Activated CD4-positive, alpha-beta T cell treated with anti-CD3 and anti-CD28 coated beads, Interleukin-2, amount 50 U/mL, for 1 hour (primary cell): ENCODE measurements at regions not wholly inside any gene's neighbourhood (a gene's known extent, or its start where the extent isn't known, plus 50 kb on each side); places are given as distances from the start of the nearest gene placed in this dataset.
"Not testable (repeated sequence)": the region's sequence is repeated elsewhere in the genome, so short reads cannot be mapped to it uniquely, and the experiment has no call there.

Experiments used
- DNase-seq: peaks from one replicate; pipeline ENCODE4 v3.0.0-alpha.2; 2020

DNA sequence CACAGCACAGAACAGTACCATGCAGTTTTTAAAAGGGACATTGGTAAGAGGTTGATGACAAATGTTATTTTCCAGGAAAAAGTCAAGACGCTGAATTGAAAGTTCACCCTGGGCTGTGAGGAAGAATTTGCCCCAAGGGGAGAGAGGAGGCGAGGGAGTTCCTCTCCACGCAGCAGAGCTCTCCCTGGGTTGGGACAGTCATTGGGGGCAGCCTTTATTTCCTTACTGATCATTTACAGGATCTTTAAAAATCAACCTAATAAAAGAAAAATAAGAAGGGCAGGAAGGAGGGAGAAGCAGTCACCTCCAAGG lies 49.9 kb upstream of the WNT7B start:
- DNase-seq = no peak

DNA sequence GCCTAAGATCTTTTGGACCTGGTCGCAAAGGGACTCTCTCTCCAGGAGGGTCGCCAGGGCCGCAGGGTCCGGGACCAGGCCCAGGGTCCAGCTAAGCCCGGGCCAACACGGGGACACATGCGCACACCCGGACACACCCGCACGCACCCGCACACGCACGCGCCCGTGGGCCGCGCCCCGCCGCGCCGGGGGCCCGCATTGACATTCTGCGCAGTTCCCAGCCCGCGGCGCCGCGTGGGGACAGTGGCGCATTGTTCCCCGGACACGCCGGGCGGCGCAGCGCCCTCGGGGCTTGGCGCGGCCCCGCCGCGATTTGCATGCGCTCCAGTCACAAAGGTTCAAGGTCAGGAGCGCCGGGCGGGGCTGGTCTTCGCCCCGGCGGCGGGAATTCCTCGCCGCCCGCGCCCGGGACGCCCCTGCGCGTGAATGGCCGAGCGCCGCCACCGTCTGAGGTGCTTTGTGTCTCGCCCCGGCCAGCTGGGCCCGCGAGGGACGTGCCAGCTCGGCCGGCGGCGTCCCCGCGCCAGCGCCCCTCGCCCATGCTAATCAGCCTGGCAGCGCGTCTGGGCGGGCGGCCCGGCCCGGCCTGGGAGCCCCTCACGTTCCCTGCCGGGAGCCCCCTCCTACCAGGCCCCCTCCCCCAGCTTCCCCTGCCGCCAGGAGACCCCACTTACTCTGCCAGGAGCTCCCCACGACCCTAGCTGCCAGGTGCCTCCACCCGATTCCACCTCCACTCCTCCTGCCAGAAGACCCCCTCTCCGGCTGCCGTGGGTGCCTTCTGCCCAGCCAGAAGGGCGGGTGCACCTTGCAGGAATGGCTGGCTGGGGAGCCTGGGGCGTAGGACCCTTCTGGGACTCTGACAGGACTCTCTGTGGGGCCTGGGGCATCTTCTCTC lies 50.5 kb upstream of the WNT7B start:
- DNase-seq = no peak

DNA sequence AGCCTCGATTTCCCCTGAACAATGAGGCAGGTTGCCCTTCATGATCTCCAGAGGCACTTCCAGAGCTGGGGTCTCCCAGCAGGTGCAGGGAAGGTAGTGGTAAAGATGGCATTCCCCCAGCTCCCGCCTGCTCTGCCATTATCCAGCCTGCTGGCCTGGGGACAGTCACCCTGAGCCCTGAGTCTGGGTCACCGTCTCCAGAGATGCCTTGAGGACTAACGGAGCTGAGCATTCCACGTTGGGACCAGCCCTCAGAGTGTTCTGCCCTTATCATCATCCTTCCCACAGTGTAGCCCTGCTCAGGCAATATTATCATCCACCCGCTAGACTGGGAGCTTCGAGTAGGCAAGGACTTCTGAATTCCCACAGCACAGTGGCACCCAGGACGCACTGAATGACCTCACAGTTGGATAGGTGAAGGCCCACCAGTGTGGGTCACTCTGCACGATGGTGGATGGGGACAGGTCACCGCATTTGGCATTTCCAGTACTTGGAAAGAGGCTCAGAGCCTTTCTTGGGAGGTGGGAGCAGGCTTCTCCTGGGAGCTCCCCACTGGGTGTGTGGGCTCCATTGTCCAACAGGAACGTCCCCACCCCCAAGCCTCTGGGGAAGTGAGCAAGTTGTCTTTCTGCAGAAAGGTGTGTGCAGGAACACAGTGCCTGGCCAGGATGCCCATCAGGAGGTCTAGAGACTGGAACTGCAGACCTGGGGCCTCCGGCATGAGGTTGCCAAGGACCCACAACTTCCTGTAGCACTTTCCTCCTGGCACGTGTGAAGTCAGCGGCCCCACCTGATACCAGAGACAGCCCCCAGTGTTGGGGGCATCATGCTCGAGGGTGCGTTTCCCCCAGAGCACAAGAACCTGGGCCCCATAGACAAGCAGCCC lies 51.4 kb upstream of the WNT7B start:
- DNase-seq = no peak

DNA sequence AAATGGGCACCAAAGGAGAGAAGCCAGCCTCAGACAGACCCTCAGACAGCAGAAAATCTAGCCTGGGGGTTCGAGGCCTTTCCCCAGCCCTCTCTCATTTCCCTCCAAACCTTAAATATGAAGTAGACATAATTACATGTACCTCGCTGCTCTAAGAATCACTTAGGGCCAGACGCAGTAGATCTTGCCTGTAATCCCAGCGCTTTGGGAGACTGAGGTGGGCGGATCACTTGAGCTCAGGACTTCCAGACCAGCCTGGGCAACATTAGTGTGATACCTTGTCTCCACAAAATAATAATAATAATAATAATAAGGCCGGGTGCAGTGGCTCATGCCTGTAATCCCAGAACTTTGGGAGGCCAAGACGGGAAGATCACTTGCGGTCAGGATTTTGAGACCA lies 52.1 kb upstream of the WNT7B start:
- DNase-seq = no peak

DNA sequence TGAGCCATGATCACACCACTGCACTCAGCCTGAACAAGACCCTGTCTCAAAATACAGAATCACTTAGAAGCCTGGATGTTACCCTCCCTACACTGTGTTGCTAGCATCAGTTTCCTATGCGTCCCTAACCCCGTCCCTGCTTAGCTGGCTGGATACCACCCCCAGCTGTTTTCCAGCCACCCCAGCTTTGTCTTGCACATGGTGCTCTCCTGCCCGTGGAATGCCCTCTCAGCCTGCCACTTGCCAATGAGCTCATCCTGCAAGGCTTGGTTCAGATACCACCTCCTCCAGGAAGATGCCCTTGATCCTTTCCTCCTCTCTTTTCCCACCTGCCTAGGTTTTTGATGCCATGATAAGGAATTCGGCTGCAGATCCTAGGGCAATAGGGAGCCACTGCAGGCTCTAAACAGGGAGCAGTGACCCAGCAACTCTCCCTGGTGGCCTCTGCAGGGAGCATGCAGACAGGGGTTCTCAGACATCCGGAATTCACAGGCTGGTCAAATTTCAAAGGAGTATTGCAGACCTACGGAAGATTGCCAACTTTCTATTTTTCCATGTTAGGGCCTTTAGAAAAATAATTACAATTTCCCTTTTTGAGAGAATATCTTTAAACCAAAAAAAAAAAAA lies 52.7 kb upstream of the WNT7B start:
- DNase-seq = no peak

DNA sequence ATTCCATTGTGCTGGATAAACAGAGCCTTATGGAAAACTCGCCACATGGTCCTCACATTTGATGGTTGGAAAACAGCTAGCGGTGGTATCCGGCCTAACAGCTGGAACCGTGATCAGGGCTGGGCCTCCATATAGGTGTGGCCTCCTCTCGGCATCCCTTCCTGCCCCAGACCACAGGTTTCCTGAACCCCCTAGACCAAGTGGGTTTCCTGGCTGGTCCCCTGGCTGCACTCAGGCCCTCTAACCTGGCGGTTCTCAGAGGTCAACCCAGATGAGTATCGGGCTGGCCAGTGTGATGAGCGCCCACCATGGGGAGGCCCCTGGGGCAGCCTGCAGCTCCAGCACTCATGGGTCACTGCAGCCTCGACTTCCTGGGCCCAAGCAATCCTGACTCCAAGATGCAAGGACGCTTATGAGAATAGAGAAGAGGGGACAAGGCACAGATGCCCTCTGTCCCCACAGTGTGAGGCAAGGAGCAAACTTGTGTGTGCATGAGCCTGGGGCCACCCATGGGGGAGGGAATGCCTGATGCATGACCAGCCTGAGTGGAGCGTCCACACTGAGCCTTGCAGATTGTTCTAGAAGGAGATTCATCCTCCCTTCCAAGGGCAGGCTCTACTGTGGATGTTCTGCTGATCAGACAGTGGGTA lies 53.4 kb upstream of the WNT7B start:
- no peak for DNase-seq

DNA sequence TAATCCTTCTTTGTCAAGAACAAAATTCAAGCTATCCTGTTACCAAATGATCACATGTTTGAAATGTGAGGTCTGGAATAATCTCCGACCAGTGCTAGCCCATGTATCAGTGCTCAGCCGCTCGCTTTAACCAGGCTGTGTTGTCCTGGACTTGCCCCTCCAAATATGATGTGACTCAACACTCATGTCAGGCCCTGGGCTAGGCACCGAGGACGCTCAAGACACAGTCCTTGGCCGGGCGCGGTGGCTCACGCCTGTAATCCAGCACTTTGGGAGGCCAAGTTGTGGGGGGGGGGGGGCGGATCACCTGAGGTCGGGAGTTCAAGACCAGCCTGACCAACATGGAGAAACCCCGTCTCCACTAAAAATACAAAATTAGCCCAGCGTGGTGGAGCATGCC lies 54.1 kb upstream of the WNT7B start:
- no peak for DNase-seq

DNA sequence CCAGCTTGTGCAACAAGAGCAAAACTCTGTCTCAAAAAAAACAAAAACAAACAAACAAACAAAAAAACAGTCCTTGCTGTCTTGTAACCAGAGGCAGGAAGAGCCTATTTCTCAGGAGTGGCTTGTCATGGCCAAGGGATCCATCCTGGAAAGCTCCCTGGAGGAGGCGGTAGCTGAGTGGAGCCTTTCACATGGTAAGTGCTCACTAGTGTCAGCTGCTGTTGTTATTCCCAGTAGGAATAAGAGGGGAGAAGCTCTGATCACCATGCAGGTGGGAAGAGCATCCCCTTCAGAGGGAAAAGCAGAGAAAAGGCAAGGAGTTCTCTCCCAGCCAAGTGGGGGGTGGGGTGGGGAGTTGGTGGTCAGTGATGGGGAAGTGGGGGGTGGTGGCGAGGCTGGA lies 54.6 kb upstream of the WNT7B start:
- DNase-seq = no peak

DNA sequence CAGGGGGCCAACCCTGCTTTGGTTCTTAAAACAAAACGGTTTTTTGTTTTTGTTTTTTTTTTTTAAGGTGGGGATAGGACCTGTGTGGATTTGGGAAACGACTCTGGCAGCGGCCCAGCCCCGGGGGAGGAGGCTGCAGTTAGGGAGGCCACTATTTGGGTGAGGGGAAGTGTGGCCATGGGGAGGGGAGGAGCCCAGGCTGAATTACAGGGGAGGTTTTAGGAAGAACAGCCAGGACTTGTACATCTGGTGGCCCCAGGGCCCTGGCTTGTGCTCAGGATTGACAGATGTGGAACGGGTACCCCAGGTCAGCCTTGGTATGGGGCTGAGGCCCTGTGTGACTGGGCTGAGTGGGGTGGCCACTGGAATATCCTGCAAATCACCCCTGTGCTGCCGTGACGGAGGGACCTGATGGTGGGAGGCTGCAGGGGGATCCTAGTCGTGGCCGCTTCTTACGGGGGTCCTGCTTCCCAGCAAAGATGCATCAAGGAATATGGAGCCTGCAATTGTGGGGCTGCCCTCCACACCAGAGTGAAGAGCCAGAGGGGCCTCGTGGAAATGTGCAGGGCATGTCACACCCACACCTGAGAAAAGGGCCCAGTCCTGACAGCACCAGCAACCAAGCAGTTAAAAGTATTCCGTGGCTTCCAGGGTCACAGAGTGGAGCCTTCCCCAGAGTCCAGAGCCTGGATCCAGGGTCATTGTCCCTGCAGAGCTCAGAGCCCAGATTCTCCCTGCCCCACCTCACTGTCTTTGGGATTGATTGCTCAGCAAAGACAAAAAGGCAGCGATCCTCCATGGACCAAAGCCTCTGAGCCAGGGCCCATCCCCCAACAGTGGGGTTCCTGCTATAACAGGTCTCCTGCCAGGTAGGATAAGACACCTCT lies 55.2 kb upstream of the WNT7B start:
- no peak for DNase-seq

DNA sequence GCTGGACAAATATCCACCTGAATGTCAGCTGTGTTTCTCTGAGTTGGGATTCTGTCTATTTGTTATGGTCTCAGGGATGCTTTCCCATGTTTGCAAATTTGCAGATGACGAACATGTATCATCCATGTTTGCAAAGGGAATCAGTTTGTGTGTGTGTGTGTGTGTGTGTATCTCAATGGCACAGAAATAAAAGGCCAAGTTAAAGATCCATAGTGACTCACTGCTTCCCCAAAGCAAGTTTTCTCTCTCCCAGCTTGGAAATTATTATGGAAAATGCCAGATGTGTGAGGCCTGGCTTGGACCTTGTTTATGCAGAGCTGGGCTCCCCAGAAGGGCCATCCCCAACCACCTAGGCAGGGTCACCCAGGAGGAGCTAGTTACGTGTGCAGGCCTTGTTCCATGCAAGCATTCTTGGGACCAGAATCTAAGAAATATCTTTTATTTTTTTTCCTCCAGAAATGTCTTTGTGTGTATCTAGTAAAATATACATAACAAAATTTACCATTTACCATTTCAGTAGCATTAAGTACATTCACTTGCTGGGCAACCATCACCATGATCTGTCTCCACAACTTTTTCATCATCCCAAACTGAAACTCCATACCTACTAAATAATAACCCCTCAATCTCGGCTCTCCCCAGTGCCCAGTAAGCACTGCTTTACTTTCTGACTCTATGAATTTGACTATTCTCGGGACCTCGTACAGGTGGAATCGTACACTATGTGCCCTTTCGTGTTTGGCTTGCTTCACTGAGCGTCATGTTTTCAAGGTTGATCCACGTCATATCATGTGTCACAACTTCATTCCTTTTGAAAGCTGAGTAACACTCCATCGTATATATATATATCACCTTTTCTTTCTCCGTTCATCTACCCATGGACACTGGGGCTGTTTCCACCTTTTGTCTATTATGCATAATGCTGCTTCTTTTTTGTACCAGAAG lies 56.6 kb upstream of the WNT7B start:
- DNase-seq = no peak

DNA sequence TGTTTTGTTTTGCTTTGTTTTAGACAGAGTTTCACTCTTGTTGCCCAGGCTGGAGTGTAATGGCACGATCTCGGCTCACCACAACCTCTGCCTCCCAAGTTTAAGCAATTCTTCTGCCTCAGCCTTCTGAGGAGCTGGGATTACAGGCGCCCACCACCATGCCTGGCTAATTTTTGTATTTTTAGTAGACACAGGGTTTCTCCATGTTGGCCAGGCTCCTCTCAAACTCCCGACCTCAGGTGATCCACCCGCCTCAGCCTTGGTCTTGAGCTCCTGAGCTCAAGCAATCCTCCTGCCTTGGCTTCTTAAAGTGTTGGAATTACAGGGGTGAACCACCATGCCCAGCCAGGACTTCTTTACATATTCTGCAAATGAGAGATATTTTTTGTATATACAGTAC lies 57.5 kb upstream of the WNT7B start:
- not testable (repeated sequence) for DNase-seq

DNA sequence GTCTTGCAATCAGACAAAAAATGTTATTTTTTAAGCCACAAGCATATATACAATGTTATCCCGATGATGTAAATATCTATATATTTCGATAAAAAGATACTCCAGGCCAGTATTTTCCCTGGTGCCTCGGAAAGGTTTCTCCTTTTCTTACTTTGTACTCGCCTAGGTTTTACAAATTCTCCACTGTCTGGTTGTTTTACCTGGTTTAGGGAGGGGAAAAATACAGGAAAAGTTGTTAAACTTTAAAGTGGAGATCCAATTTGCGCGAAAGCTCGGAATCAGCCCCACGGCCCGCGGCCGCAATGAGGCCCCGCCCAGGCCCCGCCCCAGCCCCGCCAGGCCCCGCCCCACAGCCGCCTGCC lies 58.4 kb upstream of the WNT7B start:
- no peak for DNase-seq

DNA sequence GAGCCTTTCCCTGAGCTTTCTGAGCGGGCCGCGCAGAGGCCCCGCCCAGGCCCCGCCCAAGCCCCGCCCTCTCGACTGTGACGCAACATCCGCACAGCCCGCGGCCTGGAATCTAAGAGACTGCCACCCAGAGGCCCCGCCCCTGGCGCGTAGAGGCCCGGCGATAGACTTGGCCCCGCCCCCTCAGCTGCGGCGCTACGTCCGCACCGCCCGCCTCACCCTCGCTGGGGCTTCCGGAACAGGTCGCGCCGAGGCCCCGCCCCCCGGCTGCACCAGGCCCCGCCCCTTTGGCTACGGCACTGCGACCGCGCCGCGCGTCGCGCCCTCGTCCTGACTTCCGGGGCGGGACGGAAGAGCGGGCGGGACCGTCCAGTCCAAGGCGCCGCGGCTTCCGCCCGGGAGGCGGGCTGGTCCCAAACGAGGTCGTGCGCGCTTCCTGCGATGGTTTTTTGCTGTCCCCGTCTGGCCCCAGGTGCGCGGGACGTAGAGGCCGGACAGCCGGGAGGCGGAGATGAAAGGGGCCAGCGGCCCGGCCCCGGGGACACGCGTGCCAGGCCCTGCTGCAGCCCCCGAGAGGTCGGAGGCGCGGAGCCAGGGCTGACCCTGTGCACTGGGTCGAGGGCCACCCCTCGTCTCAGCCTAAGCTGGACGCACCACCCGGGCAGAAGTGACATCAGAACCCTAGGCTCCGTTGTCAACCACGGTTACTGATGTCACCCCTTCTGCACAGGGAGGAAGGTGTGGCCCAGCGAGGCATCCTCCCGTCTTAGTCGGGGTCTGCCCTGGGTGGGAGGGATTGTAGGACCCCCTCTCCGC lies 59.0 kb upstream of the WNT7B start:
- peak; percentile 100 for DNase-seq

DNA sequence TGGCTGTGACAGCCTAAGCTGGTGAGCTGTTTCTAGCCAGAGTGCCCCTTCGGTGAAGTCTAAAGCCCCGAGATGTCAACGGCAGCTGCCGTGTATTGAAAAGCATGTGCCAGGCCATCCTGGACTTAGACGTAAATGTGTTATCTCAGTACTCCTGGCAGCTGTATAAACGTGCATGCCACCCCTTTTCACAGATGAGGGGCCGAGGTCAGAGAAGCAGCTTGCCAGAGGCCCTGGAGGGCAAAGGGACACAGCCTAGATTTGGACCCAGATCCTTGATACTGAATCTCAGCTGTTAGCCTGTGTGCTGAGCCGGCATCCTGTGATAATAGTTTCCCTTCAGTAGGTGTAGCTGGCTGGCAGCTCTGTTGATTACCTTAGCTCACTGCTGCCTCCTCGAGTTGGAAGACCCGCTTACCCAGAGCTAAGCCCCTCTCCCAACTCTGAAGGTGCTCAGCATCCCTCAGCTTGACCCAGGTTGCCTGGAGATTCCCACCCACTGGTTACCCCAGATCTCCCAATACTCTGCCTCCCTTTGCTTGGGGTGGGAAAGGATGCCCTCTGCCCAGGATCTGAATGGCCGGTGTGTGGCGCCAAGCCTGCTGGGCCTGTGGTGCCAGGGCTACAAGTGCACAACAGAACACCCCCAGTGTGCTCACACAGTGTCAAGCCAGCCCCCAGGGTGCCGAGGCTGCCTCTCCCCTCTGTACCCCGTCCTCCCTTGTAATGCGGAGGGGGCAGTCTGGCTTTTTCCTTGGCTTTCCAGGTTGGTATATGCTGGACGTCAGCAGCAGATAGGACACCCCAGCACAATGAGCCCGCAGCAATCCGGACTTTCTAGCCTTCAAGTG lies 59.8 kb upstream of the WNT7B start:
- peak; percentile 64 for DNase-seq

DNA sequence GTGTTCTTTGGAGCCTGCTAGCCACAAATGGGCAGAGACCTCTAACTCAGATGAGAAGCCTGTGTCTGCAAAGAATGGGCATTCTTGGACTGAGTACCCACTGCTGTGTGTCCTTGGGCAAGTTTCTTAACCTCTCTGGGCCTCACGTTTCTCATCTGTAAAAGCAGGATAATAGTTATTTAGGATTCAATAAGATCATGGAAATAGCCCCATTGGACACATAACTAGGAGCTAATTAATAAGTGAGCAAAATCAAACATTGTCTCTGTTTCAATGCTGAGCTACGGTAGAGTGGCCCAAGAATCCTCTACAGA lies 61.2 kb upstream of the WNT7B start:
- DNase-seq = no peak

DNA sequence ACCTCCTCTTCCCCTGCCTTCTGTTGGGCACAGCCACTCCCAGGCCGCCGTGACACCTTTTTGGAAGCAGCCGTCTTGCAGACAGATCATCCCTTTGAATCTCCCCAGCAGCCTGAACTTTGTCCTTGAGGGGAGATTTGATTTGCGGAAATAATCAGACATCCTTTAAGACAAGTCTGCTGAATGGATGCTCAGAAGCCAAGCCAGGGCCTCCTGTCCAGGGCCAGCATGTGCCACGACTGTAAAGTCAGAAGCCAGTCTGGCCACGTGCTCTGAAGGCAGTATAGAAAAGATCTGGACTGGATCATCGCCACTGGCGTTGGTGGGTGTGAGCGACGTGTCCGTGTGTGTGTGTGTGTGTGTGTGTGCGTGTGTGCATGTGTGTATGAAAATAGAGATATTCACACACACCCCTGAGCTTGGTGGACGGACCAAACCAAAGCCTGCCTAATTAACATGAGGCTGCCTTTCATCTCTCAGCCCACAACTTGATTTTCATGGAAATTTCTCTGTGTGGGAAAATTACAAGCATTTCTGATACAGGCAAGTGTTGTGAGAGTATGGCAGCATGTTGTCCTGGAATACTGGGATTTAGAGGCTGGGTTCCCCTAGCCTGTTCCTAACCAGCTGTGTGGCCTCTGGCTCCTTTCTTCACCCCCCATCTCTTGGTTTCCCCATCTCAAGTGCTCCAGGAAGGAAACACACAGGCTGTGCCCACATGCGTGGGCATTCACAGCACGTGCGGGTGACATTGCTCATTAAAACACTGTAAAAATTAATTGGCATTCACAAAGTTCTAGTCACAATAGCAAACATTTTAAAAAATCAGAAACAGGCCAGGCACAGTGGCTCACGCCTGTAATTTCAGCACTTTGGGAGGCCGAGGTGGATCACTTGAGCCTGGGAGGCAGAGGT lies 61.8 kb upstream of the WNT7B start:
- DNase-seq = no peak

DNA sequence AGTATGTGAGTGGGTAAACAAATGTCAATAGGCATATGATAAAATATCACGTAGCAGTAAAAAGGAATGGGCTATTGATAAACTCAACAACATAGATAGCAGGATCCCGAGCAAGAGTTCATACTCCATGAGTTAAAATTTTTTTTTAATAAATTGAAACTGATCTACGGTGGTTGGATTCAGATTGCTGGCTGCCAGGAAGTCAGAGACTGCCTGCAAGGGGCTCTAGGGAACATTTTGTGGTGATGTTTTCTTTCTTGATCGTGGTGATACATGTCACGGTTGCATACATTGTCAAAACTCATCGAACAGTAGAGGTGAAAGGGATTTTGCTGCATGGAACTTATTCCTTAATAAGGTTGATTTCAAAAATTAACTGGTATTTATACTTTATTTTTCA lies 62.6 kb upstream of the WNT7B start:
- no peak for DNase-seq
